ENCODE measurements at regions not wholly inside any gene's neighbourhood (a gene's known extent, or its start where the extent isn't known, plus 50 kb on each side); places are given as distances from the start of the nearest gene placed in this dataset.

DNA sequence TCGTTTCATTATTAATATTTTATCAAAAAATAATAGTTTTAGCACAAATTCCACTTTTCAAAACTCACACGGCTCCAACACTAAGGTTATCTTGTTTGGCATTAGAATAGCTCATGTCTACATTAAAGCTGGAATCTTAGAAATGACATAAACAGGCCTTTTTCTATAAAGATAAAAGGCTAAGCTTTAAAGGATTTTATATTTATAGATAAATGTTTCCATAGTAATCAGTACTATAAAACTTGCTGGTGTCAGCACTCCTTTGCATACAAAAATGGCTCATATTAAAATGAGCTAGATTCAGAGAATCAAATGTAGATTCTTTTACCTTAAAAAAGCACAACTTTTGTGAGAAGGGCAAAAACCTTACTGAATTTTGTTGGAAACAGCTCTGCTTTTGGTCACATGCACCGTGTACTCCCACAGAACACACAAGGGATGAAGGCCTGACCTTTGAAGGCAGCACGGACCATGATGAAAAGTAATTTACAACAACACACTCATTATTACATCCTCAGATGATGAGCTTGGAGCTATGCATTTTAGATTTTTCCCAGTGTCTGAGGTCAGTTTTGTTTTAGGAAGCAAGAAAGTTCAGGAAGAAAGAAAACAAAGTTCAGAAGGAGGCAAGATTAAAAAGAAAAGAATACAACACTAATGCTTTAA, 202.8 kb downstream of the BCAT1 start:
- Histone ChIP-seq H3K27ac (replicated peaks) (no peak overlapping the region), H3K4me3 (replicated peaks; ENCODE audit: insufficient read depth, low read length) (no peak overlapping the region), H3K27me3 (ENCODE audit: insufficient read depth, poor library complexity, severe bottlenecking) (no peaks in the 10 kb centered on the region)
- TF ChIP-seq GABPA (IDR thresholded peaks at IDR 0.05; ENCODE audit: low read depth): no peak
- TF ChIP-seq REST (IDR thresholded peaks at IDR 0.05; ENCODE audit: insufficient replicate concordance, low read depth): no peak
- TF ChIP-seq, protein P1, sequence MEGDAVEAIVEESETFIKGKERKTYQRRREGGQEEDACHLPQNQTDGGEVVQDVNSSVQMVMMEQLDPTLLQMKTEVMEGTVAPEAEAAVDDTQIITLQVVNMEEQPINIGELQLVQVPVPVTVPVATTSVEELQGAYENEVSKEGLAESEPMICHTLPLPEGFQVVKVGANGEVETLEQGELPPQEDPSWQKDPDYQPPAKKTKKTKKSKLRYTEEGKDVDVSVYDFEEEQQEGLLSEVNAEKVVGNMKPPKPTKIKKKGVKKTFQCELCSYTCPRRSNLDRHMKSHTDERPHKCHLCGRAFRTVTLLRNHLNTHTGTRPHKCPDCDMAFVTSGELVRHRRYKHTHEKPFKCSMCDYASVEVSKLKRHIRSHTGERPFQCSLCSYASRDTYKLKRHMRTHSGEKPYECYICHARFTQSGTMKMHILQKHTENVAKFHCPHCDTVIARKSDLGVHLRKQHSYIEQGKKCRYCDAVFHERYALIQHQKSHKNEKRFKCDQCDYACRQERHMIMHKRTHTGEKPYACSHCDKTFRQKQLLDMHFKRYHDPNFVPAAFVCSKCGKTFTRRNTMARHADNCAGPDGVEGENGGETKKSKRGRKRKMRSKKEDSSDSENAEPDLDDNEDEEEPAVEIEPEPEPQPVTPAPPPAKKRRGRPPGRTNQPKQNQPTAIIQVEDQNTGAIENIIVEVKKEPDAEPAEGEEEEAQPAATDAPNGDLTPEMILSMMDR (IDR thresholded peaks at IDR 0.05; ENCODE audit: insufficient read depth, low read length): no peak
- TF ChIP-seq SPI1 (IDR thresholded peaks at IDR 0.05; ENCODE audit: borderline replicate concordance, low read depth): no peak
- TF ChIP-seq POLR2AphosphoS5 (IDR thresholded peaks at IDR 0.05; ENCODE audit: low read depth): no peak
- DNase-seq (ENCODE audit: low read depth in 1 of 2, low spot score in 1 of 2): no peak

GRCh38 chr12:24743941-24744793, 204.7 kb downstream of the BCAT1 start:
- no peak overlapping the region for H3K4me3 ChIP-seq (replicated peaks; ENCODE audit: insufficient read depth, low read length)
- H3K27me3 ChIP-seq (ENCODE audit: insufficient read depth, poor library complexity, severe bottlenecking): no peaks in the 10 kb centered on the region
- TF ChIP-seq REST (IDR thresholded peaks at IDR 0.05; ENCODE audit: insufficient replicate concordance, low read depth): no peak
- TF ChIP-seq POLR2AphosphoS5 (IDR thresholded peaks at IDR 0.05; ENCODE audit: low read depth): no peak
- no peak for TF ChIP-seq SPI1 (IDR thresholded peaks at IDR 0.05; ENCODE audit: borderline replicate concordance, low read depth)
- TF ChIP-seq, protein P1 (IDR thresholded peaks at IDR 0.05; ENCODE audit: insufficient read depth, low read length): no peak
- TF ChIP-seq GABPA (IDR thresholded peaks at IDR 0.05; ENCODE audit: low read depth): no peak
- no peak for DNase-seq (ENCODE audit: low read depth in 1 of 2, low spot score in 1 of 2)
- no peak overlapping the region for H3K27ac ChIP-seq (replicated peaks)

DNA sequence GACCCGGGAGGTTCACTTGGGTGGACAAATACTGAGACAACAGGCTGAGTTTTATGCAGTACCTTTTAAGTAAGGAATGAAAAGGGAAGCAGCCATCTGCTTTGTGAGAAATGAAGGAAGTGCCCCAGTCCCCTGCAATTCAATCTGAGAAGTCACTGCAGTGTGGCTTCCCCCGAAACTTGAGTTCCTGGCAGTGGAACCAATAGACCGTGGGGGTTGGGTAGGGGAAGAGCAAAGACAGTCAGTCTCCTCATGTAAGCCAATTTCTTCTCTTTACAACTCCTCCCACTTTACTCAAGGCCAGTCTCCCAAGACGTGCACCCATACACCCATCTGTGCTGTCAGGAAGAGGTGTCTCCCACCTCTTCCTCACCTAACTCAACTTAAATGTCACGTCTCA, 206.5 kb downstream of the BCAT1 start:
- Histone ChIP-seq H3K4me3 (replicated peaks; ENCODE audit: insufficient read depth, low read length) (no peak overlapping the region), H3K27ac (replicated peaks) (no peak overlapping the region), H3K27me3 (ENCODE audit: insufficient read depth, poor library complexity, severe bottlenecking) (no peaks in the 10 kb centered on the region)
- TF ChIP-seq SPI1 (IDR thresholded peaks at IDR 0.05; ENCODE audit: borderline replicate concordance, low read depth): peak; percentile 88
- TF ChIP-seq, protein P1 (IDR thresholded peaks at IDR 0.05; ENCODE audit: insufficient read depth, low read length): no peak
- TF ChIP-seq POLR2AphosphoS5 (IDR thresholded peaks at IDR 0.05; ENCODE audit: low read depth): no peak
- peak; percentile 14 to 71 for DNase-seq (ENCODE audit: low read depth in 1 of 2, low spot score in 1 of 2)
